Fibroblast of lung (primary cell): ENCODE measurements at regions not wholly inside any gene's neighbourhood (a gene's known extent, or its start where the extent isn't known, plus 50 kb on each side); places are given as distances from the start of the nearest gene placed in this dataset.
"Not testable (repeated sequence)": the region's sequence is repeated elsewhere in the genome, so short reads cannot be mapped to it uniquely, and the experiment has no call there.

ENCODE experiments used
- EZH2 ChIP-seq: IDR thresholded peaks from 2 replicates; pipeline ENCODE4 v1.5.1; 2012; ENCODE audit warnings: low read length, control low read depth, mild to moderate bottlenecking; ENCODE audit errors: missing control alignments
- TF ChIP-seq, protein P1 (sequence below), 2 donors: IDR thresholded peaks in 1 of 2; conservative IDR thresholded peaks in 1 of 2; 1 replicate in 1 of 2; 2 replicates in 1 of 2; pipeline ENCODE4 v1.5.1; 2011 to 2012; ENCODE audit warnings: low read length in 2 of 2, control low read depth in 1 of 2, inconsistent platforms in 1 of 2, low read depth in 1 of 2, mild to moderate bottlenecking in 1 of 2

DNA sequence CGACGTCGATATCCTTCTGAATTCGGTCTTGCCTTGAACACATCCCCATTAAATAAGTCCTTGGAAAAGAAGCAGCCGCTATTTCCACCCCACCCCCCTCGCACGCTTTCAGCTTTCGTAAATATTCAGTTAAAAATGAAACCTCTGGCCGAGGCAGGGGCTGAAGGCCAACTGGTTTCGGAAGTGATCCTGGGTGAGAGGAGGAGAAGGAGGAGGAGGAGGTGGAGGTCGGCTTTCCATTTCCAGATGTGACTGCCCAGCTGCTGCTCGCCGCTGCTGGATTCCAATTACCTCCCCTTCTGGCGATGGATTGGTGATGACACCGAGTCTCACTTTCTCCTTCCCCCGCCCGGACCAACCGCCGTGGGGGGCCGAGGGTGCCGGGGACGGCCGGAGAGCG, 73.1 kb upstream of the NBPF8 start:
- TF ChIP-seq, protein P1, sequence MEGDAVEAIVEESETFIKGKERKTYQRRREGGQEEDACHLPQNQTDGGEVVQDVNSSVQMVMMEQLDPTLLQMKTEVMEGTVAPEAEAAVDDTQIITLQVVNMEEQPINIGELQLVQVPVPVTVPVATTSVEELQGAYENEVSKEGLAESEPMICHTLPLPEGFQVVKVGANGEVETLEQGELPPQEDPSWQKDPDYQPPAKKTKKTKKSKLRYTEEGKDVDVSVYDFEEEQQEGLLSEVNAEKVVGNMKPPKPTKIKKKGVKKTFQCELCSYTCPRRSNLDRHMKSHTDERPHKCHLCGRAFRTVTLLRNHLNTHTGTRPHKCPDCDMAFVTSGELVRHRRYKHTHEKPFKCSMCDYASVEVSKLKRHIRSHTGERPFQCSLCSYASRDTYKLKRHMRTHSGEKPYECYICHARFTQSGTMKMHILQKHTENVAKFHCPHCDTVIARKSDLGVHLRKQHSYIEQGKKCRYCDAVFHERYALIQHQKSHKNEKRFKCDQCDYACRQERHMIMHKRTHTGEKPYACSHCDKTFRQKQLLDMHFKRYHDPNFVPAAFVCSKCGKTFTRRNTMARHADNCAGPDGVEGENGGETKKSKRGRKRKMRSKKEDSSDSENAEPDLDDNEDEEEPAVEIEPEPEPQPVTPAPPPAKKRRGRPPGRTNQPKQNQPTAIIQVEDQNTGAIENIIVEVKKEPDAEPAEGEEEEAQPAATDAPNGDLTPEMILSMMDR (conservative IDR thresholded peaks at IDR 0.05 in 1 of 2, IDR thresholded peaks at IDR 0.05 in 1 of 2; ENCODE audit: low read depth in 1 of 2, low read length in 2 of 2) = not testable (repeated sequence)
- not testable (repeated sequence) for TF ChIP-seq EZH2
